Brain microvascular endothelial cell (primary cell): ENCODE measurements at regions not wholly inside any gene's neighbourhood (a gene's known extent, or its start where the extent isn't known, plus 50 kb on each side); places are given as distances from the start of the nearest gene placed in this dataset.

Source experiments
- DNase-seq: peaks from one replicate; pipeline ENCODE4 v3.0.0-alpha.2; 2020
- H3K27ac ChIP-seq: fragments of 250-450 bp; sonication (Bioruptor Pico); 2 replicates; pipeline ENCODE4 v1.5.1; 2020; ENCODE audit warnings: mild to moderate bottlenecking, moderate library complexity
- H3K27me3 ChIP-seq: fragments of 250-450 bp; sonication (Bioruptor Pico); replicated peaks from 2 replicates; pipeline ENCODE4 v1.5.1; 2020; ENCODE audit warnings: mild to moderate bottlenecking
- H3K36me3 ChIP-seq: fragments of 250-450 bp; sonication (Bioruptor Pico); replicated peaks from 2 replicates; pipeline ENCODE4 v1.5.1; 2020; ENCODE audit warnings: mild to moderate bottlenecking
- H3K4me3 ChIP-seq: 2 replicates; pipeline ENCODE4 v1.5.1; 2011; ENCODE audit warnings: low read depth, mild to moderate bottlenecking, control low read depth, low read length, moderate library complexity
- CTCF ChIP-seq: IDR thresholded peaks from 2 replicates; pipeline ENCODE4 v1.5.1; 2011; ENCODE audit warnings: low read depth, mild to moderate bottlenecking, moderate library complexity, low read length, control low read depth, inconsistent platforms; ENCODE audit errors: missing control alignments
- in situ Hi-C: cut with HindIII; loops from 2 replicates; pipeline ENCODE4 v1.10.0; 2017; ENCODE audit warnings: low sequenced_read_pairs, low pct_ligation_motif_present

- TF ChIP-seq CTCF = no peak
- no peak overlapping the region for H3K27ac ChIP-seq
- no peaks in the 10 kb centered on the region for H3K27me3 ChIP-seq
- no peak for DNase-seq
- no peak overlapping the region for H3K4me3 ChIP-seq
- no peaks in the 10 kb centered on the region for H3K36me3 ChIP-seq
- in situ Hi-C loops = no loop called here
These were observed 97.0 kb upstream of the SPRY4 start for GRCh38 chr5:142421621-142422397.

- in situ Hi-C loops = no loop called here
- TF ChIP-seq CTCF = no peak
- no peak for DNase-seq
- H3K36me3 ChIP-seq = no peaks in the 10 kb centered on the region
- no peaks in the 10 kb centered on the region for H3K27me3 ChIP-seq
- no peak overlapping the region for H3K27ac ChIP-seq
- no peak overlapping the region for H3K4me3 ChIP-seq
These were observed 96.4 kb upstream of the SPRY4 start for GRCh38 chr5:142421228-142421617.

- DNase-seq = no peak
- in situ Hi-C loops = no loop called here
- no peaks in the 10 kb centered on the region for H3K36me3 ChIP-seq
- no peaks in the 10 kb centered on the region for H3K27me3 ChIP-seq
- no peak overlapping the region for H3K27ac ChIP-seq
- no peak for TF ChIP-seq CTCF
- no peak overlapping the region for H3K4me3 ChIP-seq
These were observed 95.9 kb upstream of the SPRY4 start for GRCh38 chr5:142420561-142421227.

DNA sequence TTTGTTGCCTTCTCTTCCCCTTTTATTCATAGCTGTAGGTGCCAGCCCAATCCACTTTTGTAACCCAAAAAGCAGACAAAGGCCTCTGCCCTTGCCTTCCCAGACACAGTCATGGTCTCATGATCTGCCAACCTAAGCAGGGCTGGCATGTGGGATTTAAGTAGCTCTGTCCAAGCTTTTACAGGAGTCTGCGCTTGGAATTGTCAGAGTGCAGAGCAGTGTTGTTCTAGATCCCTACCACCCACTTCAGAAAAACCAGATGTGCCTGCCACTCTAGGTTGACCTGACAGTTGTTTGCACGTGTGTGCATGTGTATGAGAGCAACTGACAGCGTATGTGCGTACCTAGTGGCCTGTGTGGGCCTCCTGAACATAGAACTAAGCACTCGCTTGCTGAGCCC is 87.8 kb upstream of the SPRY4 start:
- no peak for DNase-seq
- no peak for TF ChIP-seq CTCF
- no peak overlapping the region for H3K27ac ChIP-seq
- H3K4me3 ChIP-seq = no peak overlapping the region
- no peaks in the 10 kb centered on the region for H3K36me3 ChIP-seq
- no peaks in the 10 kb centered on the region for H3K27me3 ChIP-seq
- in situ Hi-C loops = no loop called here

DNA sequence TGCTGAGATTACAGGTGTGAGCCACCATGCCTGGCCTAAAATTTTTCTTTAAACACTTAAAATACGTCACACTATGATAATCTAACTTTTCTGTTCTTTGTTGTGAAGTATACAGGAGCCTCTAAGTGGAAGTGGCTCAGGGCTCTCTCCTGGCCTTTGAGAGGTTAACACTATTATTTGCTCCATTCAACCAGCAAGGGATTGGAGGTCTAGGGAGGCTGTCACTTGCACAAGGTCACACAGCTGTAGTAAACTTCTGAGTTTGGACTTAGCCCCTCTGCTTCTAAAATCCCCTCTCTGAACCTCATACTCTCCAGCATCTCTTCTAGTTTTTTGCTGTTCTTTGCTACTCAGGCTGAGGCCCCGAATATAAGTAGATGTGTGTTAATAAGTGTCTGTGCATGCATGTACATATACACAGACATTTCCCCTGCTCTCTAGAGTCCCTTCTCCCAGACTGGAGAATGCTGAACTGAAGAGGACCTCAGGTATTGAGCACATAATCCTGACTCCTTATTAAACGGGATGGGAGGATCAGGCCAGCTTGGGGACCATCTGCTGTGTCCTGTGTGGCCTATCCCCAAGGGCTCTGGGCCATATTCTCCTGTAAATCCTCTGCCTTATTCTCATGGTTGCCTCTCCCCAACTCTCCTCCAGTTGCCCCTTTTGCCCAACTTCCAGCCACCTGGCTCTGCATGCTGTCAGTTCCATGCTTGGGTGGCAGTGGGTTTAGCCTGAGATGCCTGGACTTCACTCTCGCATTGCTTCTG is 87.0 kb upstream of the SPRY4 start:
- no peak for DNase-seq
- Histone ChIP-seq H3K27me3 (no peaks in the 10 kb centered on the region), H3K27ac (no peak overlapping the region), H3K4me3 (no peak overlapping the region), H3K36me3 (no peaks in the 10 kb centered on the region)
- TF ChIP-seq CTCF = no peak
- in situ Hi-C loops = no loop called here
